Ishikawa (cell line): ENCODE measurements at regions not wholly inside any gene's neighbourhood (a gene's known extent, or its start where the extent isn't known, plus 50 kb on each side); places are given as distances from the start of the nearest gene placed in this dataset.

Source experiments
- CREB1 ChIP-seq: IDR thresholded peaks from 2 replicates; pipeline ENCODE4 v1.6.1; 2012; ENCODE audit warnings: low read depth
- EP300 ChIP-seq: IDR thresholded peaks from 2 replicates; pipeline ENCODE4 v1.6.1; 2012; ENCODE audit warnings: borderline replicate concordance
- FOXM1 ChIP-seq: IDR thresholded peaks from 2 replicates; pipeline ENCODE4 v1.6.1; 2012; ENCODE audit warnings: low read depth, borderline replicate concordance
- MAX ChIP-seq: IDR thresholded peaks from 2 replicates; pipeline ENCODE4 v1.6.1; 2012
- NFIC ChIP-seq: IDR thresholded peaks from 2 replicates; pipeline ENCODE4 v1.6.1; 2012
- TAF1 ChIP-seq: IDR thresholded peaks from 2 replicates; pipeline ENCODE4 v1.6.1; 2012; ENCODE audit warnings: low read depth, mild to moderate bottlenecking
- ZBTB7A ChIP-seq: IDR thresholded peaks from 2 replicates; pipeline ENCODE4 v1.6.1; 2012; ENCODE audit warnings: low read depth

GRCh38 chr13:109678459-109678858 lies 107.9 kb downstream of the IRS2 start:
- TF ChIP-seq MAX (no peak), NFIC (no peak), CREB1 (no peak), FOXM1 (no peak), ZBTB7A (no peak), EP300 (no peak), TAF1 (no peak)
